NB4 (cell line): ENCODE measurements at regions not wholly inside any gene's neighbourhood (a gene's known extent, or its start where the extent isn't known, plus 50 kb on each side); places are given as distances from the start of the nearest gene placed in this dataset.

Source experiments
- CTCF ChIP-seq: IDR thresholded peaks from one replicate; pipeline ENCODE4 v1.5.1; 2012; ENCODE audit warnings: low read depth, low read length
- MAX ChIP-seq: IDR thresholded peaks from 2 replicates; pipeline ENCODE4 v1.6.1; 2011; ENCODE audit warnings: low read depth, low read length
- POLR2A ChIP-seq: IDR thresholded peaks from 2 replicates; pipeline ENCODE4 v1.6.1; 2011; ENCODE audit warnings: mild to moderate bottlenecking; ENCODE audit not compliant: insufficient read length; ENCODE audit errors: extremely low read depth

- TF ChIP-seq CTCF (no peak), MAX (no peak), POLR2A (no peak)
Observed at GRCh38 chr4:89574176-89574575, 262.8 kb downstream of the SNCA start.
